ENCODE measurements at regions not wholly inside any gene's neighbourhood (a gene's known extent, or its start where the extent isn't known, plus 50 kb on each side); places are given as distances from the start of the nearest gene placed in this dataset.

DNA sequence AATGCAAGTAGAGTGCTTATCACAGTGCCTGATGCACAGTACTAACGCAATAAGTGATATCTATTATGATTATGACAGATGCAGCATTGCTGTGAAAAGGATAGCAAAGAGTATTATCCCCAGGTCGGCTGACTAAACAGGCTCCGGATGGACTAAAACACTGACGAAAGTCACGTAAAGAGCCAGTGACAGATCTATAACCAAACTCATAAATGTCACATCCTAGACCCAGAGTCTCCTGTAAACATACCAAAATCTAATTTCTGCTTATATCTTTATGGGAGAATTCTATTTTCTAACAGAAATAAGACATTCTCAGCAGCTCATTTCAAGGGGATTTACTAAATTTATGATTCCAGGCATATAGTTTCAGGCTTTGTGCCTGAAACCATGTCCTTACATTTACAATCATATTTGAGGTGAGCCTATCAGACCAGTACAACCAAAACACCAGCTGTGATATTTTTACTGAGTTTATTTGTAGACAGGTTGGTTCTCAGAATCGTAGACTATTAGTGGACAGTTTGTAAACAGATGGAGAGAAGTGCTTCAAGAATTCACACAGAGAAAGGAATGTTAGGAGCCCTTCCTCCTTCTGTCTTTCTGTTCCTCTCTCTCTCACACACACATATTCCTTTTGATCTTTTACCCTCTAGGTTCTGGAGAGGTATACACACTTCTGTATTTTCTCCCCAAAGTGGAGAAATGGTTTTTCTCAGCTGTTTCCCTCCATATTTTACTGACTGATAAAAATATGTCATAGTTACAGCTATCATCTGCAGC, 52.4 kb upstream of the WDR26 start:
- no peak for DNase-seq (ENCODE audit: low spot score)

GRCh38 chr1:224488806-224489499, 54.4 kb upstream of the WDR26 start:
- DNase-seq (ENCODE audit: low spot score), result no peak

DNA sequence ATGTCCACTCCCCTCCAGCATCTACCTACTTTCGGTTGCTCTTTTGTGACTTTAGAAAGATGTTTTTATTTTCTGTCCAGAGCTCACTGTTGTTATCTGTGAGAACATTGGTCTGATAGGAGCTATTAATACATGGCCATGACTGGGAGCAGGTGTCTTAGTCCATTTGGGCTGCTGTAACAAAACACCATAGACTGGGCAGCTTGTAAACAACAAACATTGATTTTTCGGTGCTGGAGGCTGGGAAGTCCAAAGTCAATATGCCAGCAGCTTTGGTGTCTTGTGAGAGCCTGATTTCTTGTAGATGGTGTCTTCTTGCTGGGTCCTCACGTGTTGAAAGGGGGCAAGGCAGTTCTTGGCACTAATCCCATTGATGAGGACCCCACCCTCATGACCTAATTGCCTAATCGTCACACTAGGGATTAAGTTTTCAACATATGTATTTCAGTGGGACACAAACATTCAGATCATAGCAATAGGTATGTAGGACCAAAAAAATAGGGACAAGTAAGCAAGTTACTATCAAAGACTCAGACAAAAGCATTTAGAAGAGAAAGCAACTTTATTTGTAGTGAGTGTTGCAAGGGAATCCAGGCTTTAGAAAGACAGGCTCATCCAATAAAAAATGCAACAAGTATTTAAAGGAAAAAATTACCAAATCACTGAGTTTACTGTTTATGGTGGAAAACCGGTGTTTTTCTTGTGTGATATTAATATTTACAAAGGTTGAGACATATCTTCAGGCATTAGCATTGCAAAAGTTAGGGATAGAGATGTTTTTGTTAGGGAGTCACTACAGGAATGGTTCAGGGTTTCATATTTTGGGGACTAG, 55.2 kb upstream of the WDR26 start:
- no peak for DNase-seq (ENCODE audit: low spot score)

- DNase-seq (ENCODE audit: low spot score), result no peak
These were observed 56.2 kb upstream of the WDR26 start for GRCh38 chr1:224490549-224491537.

DNA sequence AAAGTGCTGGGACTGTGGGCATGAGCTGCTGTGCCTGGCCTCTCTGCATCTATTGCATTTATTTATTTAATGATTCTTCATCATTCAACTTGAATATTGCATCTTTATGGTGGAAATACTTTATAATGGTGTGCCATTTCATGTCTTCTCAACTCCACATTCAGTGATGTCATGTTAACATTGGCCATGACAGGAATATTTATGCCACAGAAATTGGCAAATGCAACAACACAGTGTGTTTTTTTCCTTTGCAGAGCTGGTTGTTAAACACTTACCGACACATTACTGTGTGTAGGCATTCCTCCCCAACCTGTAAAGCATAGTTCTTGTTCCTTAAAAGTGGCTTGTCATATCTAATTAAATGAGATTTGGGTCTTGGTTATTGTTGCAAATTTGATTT, 57.4 kb upstream of the WDR26 start:
- no peak for DNase-seq (ENCODE audit: low spot score)

DNA sequence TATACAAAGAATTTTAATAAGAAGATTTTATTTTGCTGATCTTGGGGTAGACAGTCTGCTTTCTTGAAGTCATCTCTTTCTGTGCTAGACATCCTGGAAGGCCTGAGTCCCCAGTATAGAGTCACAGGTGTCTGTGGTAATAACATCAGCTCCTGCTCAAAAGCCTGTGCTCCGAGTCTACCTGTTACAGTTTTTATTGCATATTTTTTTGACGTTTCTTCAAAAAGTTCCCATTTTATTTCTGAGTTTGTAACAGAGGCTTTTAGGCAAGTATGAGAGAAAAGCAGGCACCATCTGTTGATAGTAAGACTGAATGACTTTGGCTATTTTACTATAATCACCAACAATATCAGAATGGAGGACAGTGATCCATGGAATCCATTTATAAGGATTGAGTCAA, 58.0 kb upstream of the WDR26 start:
- no peak for DNase-seq (ENCODE audit: low spot score)

GRCh38 chr1:224493269-224493668, 58.7 kb upstream of the WDR26 start:
- DNase-seq (ENCODE audit: low spot score), result no peak

GRCh38 chr1:224494343-224494742, 59.7 kb upstream of the WDR26 start:
- DNase-seq (ENCODE audit: low spot score), result no peak

GRCh38 chr1:224495866-224496265, 61.3 kb upstream of the WDR26 start:
- no peak for DNase-seq (ENCODE audit: low spot score)

DNA sequence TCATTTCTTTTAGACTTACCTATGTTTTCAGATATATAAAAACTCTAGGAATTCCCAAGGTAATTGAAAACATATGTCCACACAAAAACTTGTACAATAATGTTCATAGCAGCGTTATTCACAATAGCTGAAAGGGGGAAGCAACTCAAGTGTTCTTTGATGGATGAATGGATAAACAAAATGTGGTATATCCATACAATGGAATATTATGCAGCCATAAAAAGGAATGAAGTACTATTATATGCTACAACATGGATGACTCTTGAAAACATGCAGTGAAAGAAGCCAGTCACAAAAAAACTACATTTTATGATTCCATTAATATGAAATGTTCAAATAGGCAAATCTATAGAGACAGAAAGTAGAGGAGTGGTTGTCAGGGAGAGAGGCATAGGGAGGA, 62.2 kb upstream of the WDR26 start:
- no peak for DNase-seq (ENCODE audit: low spot score)

- peak; percentile 56 for DNase-seq (ENCODE audit: low spot score)
These were observed 63.3 kb upstream of the WDR26 start for GRCh38 chr1:224497714-224498573.

DNA sequence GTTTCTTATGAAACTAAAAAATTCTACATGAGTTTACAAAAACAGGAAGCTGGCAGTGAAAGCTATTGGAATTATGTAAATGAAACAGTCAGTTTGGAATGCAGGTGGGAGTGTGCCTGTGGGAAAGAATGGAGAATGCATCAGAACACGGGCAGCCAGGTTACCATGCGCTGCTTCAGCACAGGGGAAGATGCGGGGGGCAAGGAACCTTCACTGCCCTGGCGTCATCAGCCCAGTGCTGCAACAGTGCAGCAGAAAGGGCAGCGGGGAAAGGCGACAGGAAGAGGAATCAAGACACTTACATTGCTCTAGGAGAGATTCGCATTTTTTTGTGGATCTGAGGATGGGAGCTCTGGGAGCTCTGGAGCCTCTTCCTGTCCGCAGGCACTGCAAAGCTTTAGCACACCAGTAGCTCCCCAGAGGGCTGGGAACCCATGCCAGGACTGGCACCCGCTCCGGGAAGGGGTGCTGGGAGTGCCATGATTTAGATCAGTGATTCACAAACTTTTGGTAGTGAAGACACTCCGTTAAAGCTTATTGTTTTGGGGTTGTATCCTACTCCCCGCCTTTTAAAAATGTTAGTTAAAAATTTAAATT, 64.1 kb upstream of the WDR26 start:
- no peak for DNase-seq (ENCODE audit: low spot score)

DNA sequence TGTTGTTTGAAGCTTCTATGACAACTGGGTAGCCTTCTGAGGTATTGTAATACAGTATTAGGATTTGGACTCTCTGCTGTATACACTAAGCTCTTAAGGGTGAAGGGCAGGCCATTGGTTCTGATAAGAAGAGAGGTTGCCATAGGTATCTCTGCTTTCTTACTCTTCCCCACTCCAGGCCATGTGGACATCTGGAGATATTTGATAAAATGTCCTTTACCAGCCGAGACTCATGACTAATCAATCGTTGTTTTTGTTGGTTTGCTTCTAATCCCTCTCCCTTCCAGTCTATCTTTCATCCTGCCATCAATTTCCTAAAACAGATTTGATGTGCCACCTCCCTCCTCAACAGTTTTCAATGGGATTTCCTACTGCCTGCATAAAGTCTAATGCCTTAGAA, 64.6 kb upstream of the WDR26 start:
- no peak for DNase-seq (ENCODE audit: low spot score)

DNA sequence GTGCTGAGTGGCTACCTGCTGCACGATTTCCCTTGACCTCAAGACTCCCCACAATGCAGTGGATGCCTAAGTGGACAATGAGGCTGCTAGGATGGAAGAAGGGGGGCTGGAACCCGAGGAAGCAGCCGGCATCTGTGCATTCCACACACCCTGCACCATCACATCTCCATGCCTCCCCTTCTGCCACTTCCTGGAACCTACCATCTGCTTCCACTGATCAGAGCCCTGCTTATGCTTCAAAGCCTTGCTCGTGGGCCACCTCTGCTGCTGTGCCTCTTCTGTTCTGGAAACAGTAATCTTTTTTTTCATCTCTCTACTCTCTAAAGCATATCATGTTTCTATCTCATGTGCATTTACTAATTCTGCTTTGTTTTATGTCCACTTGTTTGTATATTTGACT, 66.2 kb upstream of the WDR26 start:
- DNase-seq (ENCODE audit: low spot score), result no peak

DNA sequence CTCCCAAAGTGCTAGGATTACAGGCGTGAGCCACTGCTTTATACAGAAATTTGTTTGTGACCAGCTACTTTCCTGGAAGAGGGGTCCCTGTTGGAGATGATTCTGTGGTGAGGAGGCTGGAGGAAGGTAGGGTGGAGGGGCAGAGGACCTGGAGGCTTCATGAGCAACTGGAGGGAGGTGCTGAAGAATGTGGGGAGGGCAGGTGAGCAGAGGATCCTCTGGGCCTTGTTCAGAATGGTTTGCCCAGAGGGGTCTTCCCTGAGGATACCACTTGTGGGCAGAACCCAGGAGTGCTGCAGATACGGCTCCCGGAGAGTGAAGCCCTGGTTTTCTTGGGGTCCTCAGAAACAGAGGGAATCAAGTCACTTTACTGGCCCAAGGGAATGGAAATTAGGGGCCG, 67.2 kb upstream of the WDR26 start:
- DNase-seq (ENCODE audit: low spot score), result no peak

DNA sequence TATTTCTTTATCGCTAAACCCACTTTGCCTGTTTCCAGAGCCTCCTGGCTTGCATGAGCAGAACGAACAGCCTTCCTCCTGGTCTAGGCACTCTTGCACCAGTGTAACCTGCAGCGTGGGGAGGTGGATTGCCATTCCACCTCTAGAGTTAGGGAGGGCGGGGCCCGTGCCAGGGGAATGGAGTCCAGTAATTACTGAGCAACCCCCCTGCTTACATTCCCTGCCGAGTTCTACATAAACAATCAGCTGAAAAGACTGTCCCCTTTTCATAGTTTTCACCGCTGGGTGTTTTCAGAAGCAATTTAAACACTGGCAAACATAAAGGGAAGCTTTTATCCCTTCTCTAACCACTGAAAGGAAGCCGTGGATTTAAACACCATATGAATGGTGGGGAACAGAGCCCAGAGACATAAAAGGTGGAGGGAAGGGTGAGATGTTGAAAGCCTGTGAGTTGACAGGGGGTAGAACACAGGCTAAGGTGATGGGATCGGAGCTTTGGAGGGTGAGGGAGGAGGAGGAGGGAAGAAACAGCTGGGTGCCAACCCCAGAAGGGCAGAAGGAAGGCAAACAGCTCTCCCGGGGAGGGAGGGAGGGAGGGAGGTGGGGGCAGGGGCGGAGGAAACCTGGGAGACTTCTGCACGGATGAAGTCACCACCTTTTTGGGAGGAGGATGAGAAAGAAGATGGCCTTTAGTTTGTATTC, 68.0 kb upstream of the WDR26 start:
- DNase-seq (ENCODE audit: low spot score), result no peak

- DNase-seq (ENCODE audit: low spot score), result peak; percentile 93
These were observed 68.8 kb upstream of the WDR26 start for GRCh38 chr1:224503161-224504118.

Data from ureter (tissue), 1 donor.